ENCODE measurements at regions not wholly inside any gene's neighbourhood (a gene's known extent, or its start where the extent isn't known, plus 50 kb on each side); places are given as distances from the start of the nearest gene placed in this dataset.

GRCh38 chr2:221051162-221051561 lies 520.9 kb downstream of the EPHA4 start:
- Histone ChIP-seq H3K23me2 (ENCODE audit: insufficient read length, low read depth, low read length, poor library complexity, severe bottlenecking) (no peaks in the 10 kb centered on the region), H4K5ac (ENCODE audit: insufficient read length, low read depth, low read length) (no peak overlapping the region), H3K9ac (ENCODE audit: extremely low read depth, insufficient read length, low read length) (no peak overlapping the region), H3T11ph (ENCODE audit: low read length) (no peak overlapping the region), H2BK12ac (ENCODE audit: insufficient read length, low read depth, low read length) (no peak overlapping the region), H2AFZ (ENCODE audit: low read length) (no peak overlapping the region), H3K18ac (ENCODE audit: insufficient read length, low read depth, low read length) (no peak overlapping the region), H2AK5ac (ENCODE audit: insufficient read length, low read length) (no peak overlapping the region), H3K4me1 (ENCODE audit: insufficient read depth, low read length) (no peaks in the 10 kb centered on the region), H4K20me1 (ENCODE audit: control insufficient read depth, insufficient read depth, insufficient read length) (no peaks in the 10 kb centered on the region), H3K4me2 (ENCODE audit: insufficient read depth, insufficient read length, low read length) (no peak overlapping the region), H3K27me3 (ENCODE audit: insufficient read depth, low read length) (no peaks in the 10 kb centered on the region), H3K79me1 (ENCODE audit: insufficient read depth, low read depth, low read length, poor library complexity, severe bottlenecking) (no peaks in the 10 kb centered on the region), H2BK20ac (ENCODE audit: low read depth, low read length, poor library complexity, severe bottlenecking) (no peak overlapping the region), H3K23ac (ENCODE audit: insufficient read length, low read depth, low read length) (no peak overlapping the region), H4K8ac (replicated peaks; ENCODE audit: insufficient read length, low read depth, low read length) (no peak overlapping the region), H3K9me3 (ENCODE audit: control insufficient read depth, low read depth, low read length) (no peaks in the 10 kb centered on the region), H3K27ac (ENCODE audit: insufficient read length, low read depth, low read length) (no peak overlapping the region), H3K4ac (ENCODE audit: low read depth, low read length) (no peak overlapping the region), H3K79me2 (ENCODE audit: insufficient read depth, low read length) (no peaks in the 10 kb centered on the region), H2BK15ac (ENCODE audit: low read depth, low read length) (no peak overlapping the region), H2BK5ac (ENCODE audit: insufficient read length, low read length) (no peak overlapping the region), H4K91ac (ENCODE audit: insufficient read length, low read depth, low read length) (no peak overlapping the region), H3K14ac (ENCODE audit: insufficient read depth, low read length) (no peak overlapping the region), H3K56ac (ENCODE audit: insufficient read length, low read depth, low read length) (no peak overlapping the region), H2BK120ac (ENCODE audit: low read depth, low read length, poor library complexity, severe bottlenecking) (no peak overlapping the region)
- Mint-ChIP-seq H3K4me3 (no peak overlapping the region), H3K36me3 (ENCODE audit: insufficient read depth in 1 of 3, low read depth in 3 of 3) (peaks cover 0 to 3% (median 0%) of the 10 kb centered on the region in 3 experiments; a peak in 1 of 7 replicates), H3K4me1 (no peaks in the 10 kb centered on the region), H3K9me3 (peaks cover 0 to 2% of the 10 kb centered on the region in 2 experiments; a peak in 2 of 5 replicates), H3K27me3 (ENCODE audit: low read depth) (no peaks in the 10 kb centered on the region), H3K27ac (no peak overlapping the region)
- TF ChIP-seq CTCF (conservative IDR thresholded peaks at IDR 0.05) = no peak
- no CpG with 5 or more reads among the region's 8 CpGs for WGBS (ENCODE audit: extremely low coverage, insufficient read length, low lambda C conversion rate)
- no peak for DNase-seq
